ENCODE measurements at regions not wholly inside any gene's neighbourhood (a gene's known extent, or its start where the extent isn't known, plus 50 kb on each side); places are given as distances from the start of the nearest gene placed in this dataset.
A peak's percentile ranks its signal among the peaks of the same experiment; 100 is the strongest.

DNA sequence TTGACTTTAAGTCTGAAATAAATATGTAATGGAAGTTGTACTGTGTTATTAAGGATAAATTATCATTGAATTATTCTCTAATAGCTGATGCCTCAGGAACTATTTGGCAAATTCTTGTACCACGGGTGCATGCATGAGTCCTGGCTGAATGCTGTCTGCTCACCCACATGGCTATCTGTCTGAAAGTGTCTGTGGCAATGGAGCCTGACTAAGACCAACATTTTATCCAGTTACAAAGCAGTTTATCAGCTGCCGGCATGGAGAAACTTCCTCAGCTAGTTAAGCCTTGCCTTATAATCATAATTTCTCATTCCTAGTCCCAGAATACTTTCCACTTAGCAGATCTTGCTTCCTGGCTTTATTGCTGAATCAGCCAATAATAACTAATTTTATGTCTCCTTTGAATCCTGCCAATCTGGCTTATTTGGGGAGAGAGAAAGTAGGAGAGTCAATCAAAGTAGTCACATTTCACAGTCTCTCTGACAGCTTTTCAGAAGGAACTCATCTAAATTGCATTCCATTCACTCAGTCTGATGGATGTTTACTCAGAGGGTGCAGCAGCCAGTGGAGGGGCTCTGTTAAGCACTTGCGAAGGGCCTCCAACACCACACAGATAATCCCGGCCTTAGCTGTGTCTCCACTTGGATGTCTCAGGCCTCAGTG is 280.6 kb upstream of the CLEC14A start:
- no peak overlapping the region for H3K4me3 Mint-ChIP-seq
- H3K36me3 Mint-ChIP-seq = no peaks in the 10 kb centered on the region
- DNase-seq (ENCODE audit: low spot score) = no peak
- TF ChIP-seq, protein P1, sequence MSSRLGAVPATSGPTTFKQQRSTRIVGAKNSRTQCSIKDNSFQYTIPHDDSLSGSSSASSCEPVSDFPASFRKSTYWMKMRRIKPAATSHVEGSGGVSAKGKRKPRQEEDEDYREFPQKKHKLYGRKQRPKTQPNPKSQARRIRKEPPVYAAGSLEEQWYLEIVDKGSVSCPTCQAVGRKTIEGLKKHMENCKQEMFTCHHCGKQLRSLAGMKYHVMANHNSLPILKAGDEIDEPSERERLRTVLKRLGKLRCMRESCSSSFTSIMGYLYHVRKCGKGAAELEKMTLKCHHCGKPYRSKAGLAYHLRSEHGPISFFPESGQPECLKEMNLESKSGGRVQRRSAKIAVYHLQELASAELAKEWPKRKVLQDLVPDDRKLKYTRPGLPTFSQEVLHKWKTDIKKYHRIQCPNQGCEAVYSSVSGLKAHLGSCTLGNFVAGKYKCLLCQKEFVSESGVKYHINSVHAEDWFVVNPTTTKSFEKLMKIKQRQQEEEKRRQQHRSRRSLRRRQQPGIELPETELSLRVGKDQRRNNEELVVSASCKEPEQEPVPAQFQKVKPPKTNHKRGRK (CRISPR knock-in tag; IDR thresholded peaks at IDR 0.05; ENCODE audit: borderline replicate concordance) = no peak
- H3K9me3 Mint-ChIP-seq = peaks cover 9% of the 10 kb centered on the region
- ChIA-PET CTCF (no interaction called here), POLR2A (no interaction called here)
- H3K27ac Mint-ChIP-seq = no peak overlapping the region; the same call in 1 of the 2 replicates
- H3K27me3 Mint-ChIP-seq (ENCODE audit: low read depth) = no peaks in the 10 kb centered on the region; the same call in 1 of the 2 replicates
- H3K4me1 Mint-ChIP-seq = peaks cover 6% of the 10 kb centered on the region
- peak; percentile 86 for ATAC-seq

DNA sequence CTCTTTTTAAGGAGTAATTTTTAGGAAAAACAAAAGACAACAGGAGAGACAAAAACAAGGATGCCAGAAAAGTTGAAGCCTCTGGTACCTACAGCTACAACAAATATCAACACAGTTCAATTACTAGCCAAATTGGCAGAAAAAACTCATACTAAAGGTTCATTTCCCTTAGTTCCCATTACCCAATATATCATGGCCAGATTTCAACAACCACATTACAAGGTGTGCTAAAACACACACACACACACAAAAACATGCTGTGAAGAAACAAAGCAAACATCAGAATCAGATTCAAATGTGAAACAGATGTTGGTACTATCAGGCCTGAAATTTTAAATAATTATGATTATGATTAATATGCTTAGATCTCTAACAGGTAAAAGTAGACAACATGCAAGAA is 272.7 kb upstream of the CLEC14A start:
- TF ChIP-seq, protein P2, sequence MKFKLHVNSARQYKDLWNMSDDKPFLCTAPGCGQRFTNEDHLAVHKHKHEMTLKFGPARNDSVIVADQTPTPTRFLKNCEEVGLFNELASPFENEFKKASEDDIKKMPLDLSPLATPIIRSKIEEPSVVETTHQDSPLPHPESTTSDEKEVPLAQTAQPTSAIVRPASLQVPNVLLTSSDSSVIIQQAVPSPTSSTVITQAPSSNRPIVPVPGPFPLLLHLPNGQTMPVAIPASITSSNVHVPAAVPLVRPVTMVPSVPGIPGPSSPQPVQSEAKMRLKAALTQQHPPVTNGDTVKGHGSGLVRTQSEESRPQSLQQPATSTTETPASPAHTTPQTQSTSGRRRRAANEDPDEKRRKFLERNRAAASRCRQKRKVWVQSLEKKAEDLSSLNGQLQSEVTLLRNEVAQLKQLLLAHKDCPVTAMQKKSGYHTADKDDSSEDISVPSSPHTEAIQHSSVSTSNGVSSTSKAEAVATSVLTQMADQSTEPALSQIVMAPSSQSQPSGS (CRISPR knock-in tag; IDR thresholded peaks at IDR 0.05; ENCODE audit: borderline replicate concordance, low read depth) = no peak
- Mint-ChIP-seq H3K4me3 (no peak overlapping the region), H3K4me1 (peaks cover 41% of the 10 kb centered on the region), H3K36me3 (no peaks in the 10 kb centered on the region), H3K27ac (no peak overlapping the region), H3K27me3 (ENCODE audit: low read depth) (no peaks in the 10 kb centered on the region; the same call in none of the 2 replicates), H3K9me3 (peaks cover 26% of the 10 kb centered on the region)
- ATAC-seq = no peak
- CTCF ChIA-PET = no interaction called here
- no peak for DNase-seq (ENCODE audit: low spot score)
- POLR2A ChIA-PET = no interaction called here

GRCh38 chr14:38527502-38527878 is 271.6 kb upstream of the CLEC14A start:
- ChIA-PET POLR2A (no interaction called here), CTCF (no interaction called here)
- ATAC-seq (no peak), DNase-seq (ENCODE audit: low spot score) (no peak)
- Mint-ChIP-seq H3K4me1 (peaks cover 47% of the 10 kb centered on the region), H3K4me3 (no peak overlapping the region), H3K9me3 (peaks cover 26% of the 10 kb centered on the region), H3K36me3 (no peaks in the 10 kb centered on the region), H3K27ac (no peak overlapping the region), H3K27me3 (ENCODE audit: low read depth) (no peaks in the 10 kb centered on the region; the same call in none of the 2 replicates)
- TF ChIP-seq CREM (CRISPR knock-in tag; IDR thresholded peaks at IDR 0.05) (no peak), ZNF232 (CRISPR knock-in tag; IDR thresholded peaks at IDR 0.05) (no peak), ZNF121 (CRISPR knock-in tag; IDR thresholded peaks at IDR 0.05) (no peak), ZSCAN18 (CRISPR knock-in tag; IDR thresholded peaks at IDR 0.05) (no peak), EMX1 (CRISPR knock-in tag; IDR thresholded peaks at IDR 0.05) (no peak), GRHL2 (CRISPR knock-in tag; IDR thresholded peaks at IDR 0.05; ENCODE audit: insufficient replicate concordance, severe bottlenecking) (no peak), ZNF263 (CRISPR knock-in tag; IDR thresholded peaks at IDR 0.05; ENCODE audit: low read depth) (no peak), ZNF416 (CRISPR knock-in tag; IDR thresholded peaks at IDR 0.05) (no peak), NR1H2 (CRISPR knock-in tag; IDR thresholded peaks at IDR 0.05) (no peak), IRF2 (CRISPR knock-in tag; IDR thresholded peaks at IDR 0.05; ENCODE audit: borderline replicate concordance, low read depth) (no peak), ZBTB43 (CRISPR knock-in tag; IDR thresholded peaks at IDR 0.05) (no peak), ZNF281 (CRISPR knock-in tag; IDR thresholded peaks at IDR 0.05) (no peak), ZNF219 (CRISPR knock-in tag; IDR thresholded peaks at IDR 0.05; ENCODE audit: borderline replicate concordance) (no peak)
- TF ChIP-seq, protein P3, sequence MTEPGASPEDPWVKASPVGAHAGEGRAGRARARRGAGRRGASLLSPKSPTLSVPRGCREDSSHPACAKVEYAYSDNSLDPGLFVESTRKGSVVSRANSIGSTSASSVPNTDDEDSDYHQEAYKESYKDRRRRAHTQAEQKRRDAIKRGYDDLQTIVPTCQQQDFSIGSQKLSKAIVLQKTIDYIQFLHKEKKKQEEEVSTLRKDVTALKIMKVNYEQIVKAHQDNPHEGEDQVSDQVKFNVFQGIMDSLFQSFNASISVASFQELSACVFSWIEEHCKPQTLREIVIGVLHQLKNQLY (CRISPR knock-in tag; IDR thresholded peaks at IDR 0.05) = no peak
- TF ChIP-seq, protein P4, sequence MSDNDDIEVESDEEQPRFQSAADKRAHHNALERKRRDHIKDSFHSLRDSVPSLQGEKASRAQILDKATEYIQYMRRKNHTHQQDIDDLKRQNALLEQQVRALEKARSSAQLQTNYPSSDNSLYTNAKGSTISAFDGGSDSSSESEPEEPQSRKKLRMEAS (CRISPR knock-in tag; IDR thresholded peaks at IDR 0.05) = no peak

Data from WTC11 (cell line).